ENCODE measurements at regions not wholly inside any gene's neighbourhood (a gene's known extent, or its start where the extent isn't known, plus 50 kb on each side); places are given as distances from the start of the nearest gene placed in this dataset.

GRCh38 chr9:126204708-126205225 is 121.9 kb upstream of the MVB12B start:
- CTCF ChIA-PET, result no interaction called here
- no peak for DNase-seq (ENCODE audit: low read depth, low spot score)
- no peak overlapping the region for H3K4me3 ChIP-seq (ENCODE audit: low read depth, low read length)
- POLR2A ChIA-PET, result no interaction called here
- H3K27ac ChIP-seq (ENCODE audit: low read depth, low read length), result no peak overlapping the region
- no peaks in the 10 kb centered on the region; the same call in 1 of the 2 replicates for H3K9me3 ChIP-seq (ENCODE audit: control insufficient read depth, insufficient read depth, low read length)
- H3K27me3 ChIP-seq (ENCODE audit: control insufficient read depth, insufficient read depth, low read length), result peaks cover 10% of the 10 kb centered on the region
- no peak for TF ChIP-seq CTCF (IDR thresholded peaks at IDR 0.05; ENCODE audit: low read depth, low read length)

GRCh38 chr9:126205265-126205664 is 121.4 kb upstream of the MVB12B start:
- H3K27me3 ChIP-seq (ENCODE audit: control insufficient read depth, insufficient read depth, low read length), result peaks cover 10% of the 10 kb centered on the region
- DNase-seq (ENCODE audit: low read depth, low spot score), result no peak
- no peak for TF ChIP-seq CTCF (IDR thresholded peaks at IDR 0.05; ENCODE audit: low read depth, low read length)
- ChIA-PET CTCF (no interaction called here), POLR2A (no interaction called here)
- H3K27ac ChIP-seq (ENCODE audit: low read depth, low read length), result no peak overlapping the region
- no peaks in the 10 kb centered on the region; the same call in 1 of the 2 replicates for H3K9me3 ChIP-seq (ENCODE audit: control insufficient read depth, insufficient read depth, low read length)
- H3K4me3 ChIP-seq (ENCODE audit: low read depth, low read length), result no peak overlapping the region

- no peak for DNase-seq (ENCODE audit: low read depth, low spot score)
- no peak overlapping the region for H3K4me3 ChIP-seq (ENCODE audit: low read depth, low read length)
- peaks cover 14% of the 10 kb centered on the region for H3K27me3 ChIP-seq (ENCODE audit: control insufficient read depth, insufficient read depth, low read length)
- CTCF ChIA-PET, result no interaction called here
- no peak for TF ChIP-seq CTCF (IDR thresholded peaks at IDR 0.05; ENCODE audit: low read depth, low read length)
- H3K27ac ChIP-seq (ENCODE audit: low read depth, low read length), result no peak overlapping the region
- no peaks in the 10 kb centered on the region; the same call in 1 of the 2 replicates for H3K9me3 ChIP-seq (ENCODE audit: control insufficient read depth, insufficient read depth, low read length)
- POLR2A ChIA-PET, result no interaction called here
Observed at GRCh38 chr9:126205845-126206498, 120.7 kb upstream of the MVB12B start.

GRCh38 chr9:126207256-126207655 is 119.4 kb upstream of the MVB12B start:
- Histone ChIP-seq H3K9me3 (ENCODE audit: control insufficient read depth, insufficient read depth, low read length) (no peaks in the 10 kb centered on the region; the same call in 1 of the 2 replicates), H3K27ac (ENCODE audit: low read depth, low read length) (no peak overlapping the region), H3K4me3 (ENCODE audit: low read depth, low read length) (no peak overlapping the region), H3K27me3 (ENCODE audit: control insufficient read depth, insufficient read depth, low read length) (peaks cover 14% of the 10 kb centered on the region)
- TF ChIP-seq CTCF (IDR thresholded peaks at IDR 0.05; ENCODE audit: low read depth, low read length), result no peak
- POLR2A ChIA-PET, result no interaction called here
- DNase-seq (ENCODE audit: low read depth, low spot score), result no peak
- CTCF ChIA-PET, result no interaction called here

GRCh38 chr9:126208216-126208758 is 118.3 kb upstream of the MVB12B start:
- no peak overlapping the region for H3K27ac ChIP-seq (ENCODE audit: low read depth, low read length)
- no peak for TF ChIP-seq CTCF (IDR thresholded peaks at IDR 0.05; ENCODE audit: low read depth, low read length)
- H3K4me3 ChIP-seq (ENCODE audit: low read depth, low read length), result no peak overlapping the region
- DNase-seq (ENCODE audit: low read depth, low spot score), result no peak
- H3K9me3 ChIP-seq (ENCODE audit: control insufficient read depth, insufficient read depth, low read length), result no peaks in the 10 kb centered on the region; the same call in none of the 2 replicates
- peaks cover 20% of the 10 kb centered on the region for H3K27me3 ChIP-seq (ENCODE audit: control insufficient read depth, insufficient read depth, low read length)
- CTCF ChIA-PET, result no interaction called here
- POLR2A ChIA-PET, result no interaction called here

Data from AG04450 (cell line).